ENCODE measurements at regions not wholly inside any gene's neighbourhood (a gene's known extent, or its start where the extent isn't known, plus 50 kb on each side); places are given as distances from the start of the nearest gene placed in this dataset.

DNA sequence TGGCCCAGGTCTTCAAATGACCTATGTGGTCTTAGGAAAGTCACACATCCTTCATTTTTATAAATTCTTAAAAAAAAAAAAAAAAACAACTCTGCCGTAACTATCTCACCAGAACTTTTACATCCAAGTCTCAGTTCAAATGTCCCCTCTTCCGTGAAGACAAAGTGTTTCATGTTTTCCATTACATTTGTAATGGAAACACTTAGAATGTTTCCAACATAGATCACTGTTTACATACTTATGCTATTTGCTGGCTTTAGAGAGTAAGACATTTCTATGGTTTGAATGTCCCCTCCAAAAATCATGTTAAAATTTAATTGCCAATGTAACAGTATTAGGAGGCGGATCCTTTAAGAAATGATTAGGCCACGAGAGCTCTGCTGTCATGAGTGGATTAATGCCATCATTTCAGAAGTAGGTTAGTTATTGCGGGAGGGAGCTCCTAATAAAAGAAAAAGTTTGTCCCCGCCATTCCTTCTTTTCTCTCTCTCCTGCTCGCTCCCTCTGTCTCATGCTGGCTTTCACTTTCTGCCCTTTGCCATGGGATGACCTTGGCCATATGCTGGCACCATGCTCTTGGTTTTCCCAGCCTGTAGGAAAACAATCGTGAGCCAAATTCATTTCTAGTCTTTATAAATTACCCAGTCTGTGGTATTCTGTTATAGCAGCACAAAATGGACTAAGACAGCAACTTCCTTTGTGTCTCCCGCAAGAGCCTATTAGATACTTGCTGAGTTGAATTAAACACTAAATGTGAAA, 887.8 kb upstream of the SOX9 start:
- H2AFZ ChIP-seq (ENCODE audit: low read length): no peak overlapping the region
- H4K20me1 ChIP-seq (ENCODE audit: insufficient read depth, low read length): no peaks in the 10 kb centered on the region
- H3K4me2 ChIP-seq (ENCODE audit: low read length): no peak overlapping the region
- no peak overlapping the region for H3K9ac ChIP-seq (ENCODE audit: low read length)
- no peak overlapping the region for H3K27ac ChIP-seq (ENCODE audit: low read depth, low read length, poor library complexity, severe bottlenecking)
- H3K4me3 ChIP-seq (ENCODE audit: low read depth, low read length, poor library complexity, severe bottlenecking): no peak overlapping the region
- H3F3A ChIP-seq (ENCODE audit: insufficient read depth, low read length): no peaks in the 10 kb centered on the region
- no peaks in the 10 kb centered on the region for H3K9me3 ChIP-seq (ENCODE audit: low read length)
- H3K79me2 ChIP-seq (ENCODE audit: insufficient read depth, low read length): no peaks in the 10 kb centered on the region
- H3K36me3 ChIP-seq (ENCODE audit: insufficient read depth, low read length): no peaks in the 10 kb centered on the region
- H3K9me2 ChIP-seq (ENCODE audit: low read depth, low read length): no peaks in the 10 kb centered on the region
- H3K4me1 ChIP-seq (ENCODE audit: insufficient read depth, low read length, severe bottlenecking): no peaks in the 10 kb centered on the region
- H3K27me3 ChIP-seq (ENCODE audit: insufficient read depth, low read length): no peaks in the 10 kb centered on the region
- no peak for TF ChIP-seq EZH2 (IDR thresholded peaks at IDR 0.05; ENCODE audit: borderline replicate concordance, low read length)
- TF ChIP-seq, protein P1, sequence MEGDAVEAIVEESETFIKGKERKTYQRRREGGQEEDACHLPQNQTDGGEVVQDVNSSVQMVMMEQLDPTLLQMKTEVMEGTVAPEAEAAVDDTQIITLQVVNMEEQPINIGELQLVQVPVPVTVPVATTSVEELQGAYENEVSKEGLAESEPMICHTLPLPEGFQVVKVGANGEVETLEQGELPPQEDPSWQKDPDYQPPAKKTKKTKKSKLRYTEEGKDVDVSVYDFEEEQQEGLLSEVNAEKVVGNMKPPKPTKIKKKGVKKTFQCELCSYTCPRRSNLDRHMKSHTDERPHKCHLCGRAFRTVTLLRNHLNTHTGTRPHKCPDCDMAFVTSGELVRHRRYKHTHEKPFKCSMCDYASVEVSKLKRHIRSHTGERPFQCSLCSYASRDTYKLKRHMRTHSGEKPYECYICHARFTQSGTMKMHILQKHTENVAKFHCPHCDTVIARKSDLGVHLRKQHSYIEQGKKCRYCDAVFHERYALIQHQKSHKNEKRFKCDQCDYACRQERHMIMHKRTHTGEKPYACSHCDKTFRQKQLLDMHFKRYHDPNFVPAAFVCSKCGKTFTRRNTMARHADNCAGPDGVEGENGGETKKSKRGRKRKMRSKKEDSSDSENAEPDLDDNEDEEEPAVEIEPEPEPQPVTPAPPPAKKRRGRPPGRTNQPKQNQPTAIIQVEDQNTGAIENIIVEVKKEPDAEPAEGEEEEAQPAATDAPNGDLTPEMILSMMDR (IDR thresholded peaks at IDR 0.05; ENCODE audit: low read length): no peak

DNA sequence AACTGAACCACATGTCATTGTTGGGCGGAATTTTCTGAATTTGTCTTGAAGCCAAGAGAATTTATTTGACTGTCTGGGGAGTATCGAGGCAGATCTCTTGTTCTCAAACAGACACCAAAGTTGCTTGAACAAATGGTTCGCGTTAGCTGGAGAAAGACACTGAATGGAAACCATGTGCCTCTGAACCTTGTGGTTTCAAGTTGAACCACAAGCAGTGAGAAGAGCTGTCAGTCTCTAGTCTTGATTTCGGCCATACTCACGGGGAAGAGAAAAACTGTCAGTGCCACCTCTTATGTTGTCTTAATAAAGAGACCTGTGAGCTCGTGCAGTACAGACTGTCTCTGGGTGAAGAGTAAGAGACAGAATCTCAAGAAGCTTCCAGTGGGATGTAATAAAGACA, 886.5 kb upstream of the SOX9 start:
- Histone ChIP-seq H3K4me2 (ENCODE audit: low read length) (no peak overlapping the region), H3K9me2 (ENCODE audit: low read depth, low read length) (no peaks in the 10 kb centered on the region), H3K27me3 (ENCODE audit: insufficient read depth, low read length) (no peaks in the 10 kb centered on the region), H3K9me3 (ENCODE audit: low read length) (no peaks in the 10 kb centered on the region), H3K27ac (ENCODE audit: low read depth, low read length, poor library complexity, severe bottlenecking) (no peak overlapping the region), H3K9ac (ENCODE audit: low read length) (no peak overlapping the region), H2AFZ (ENCODE audit: low read length) (no peak overlapping the region), H3K36me3 (ENCODE audit: insufficient read depth, low read length) (no peaks in the 10 kb centered on the region), H3F3A (ENCODE audit: insufficient read depth, low read length) (no peaks in the 10 kb centered on the region), H3K4me3 (ENCODE audit: low read depth, low read length, poor library complexity, severe bottlenecking) (no peak overlapping the region), H3K4me1 (ENCODE audit: insufficient read depth, low read length, severe bottlenecking) (no peaks in the 10 kb centered on the region), H3K79me2 (ENCODE audit: insufficient read depth, low read length) (no peaks in the 10 kb centered on the region), H4K20me1 (ENCODE audit: insufficient read depth, low read length) (no peaks in the 10 kb centered on the region)
- no peak for TF ChIP-seq EZH2 (IDR thresholded peaks at IDR 0.05; ENCODE audit: borderline replicate concordance, low read length)
- TF ChIP-seq, protein P1 (IDR thresholded peaks at IDR 0.05; ENCODE audit: low read length): no peak

DNA sequence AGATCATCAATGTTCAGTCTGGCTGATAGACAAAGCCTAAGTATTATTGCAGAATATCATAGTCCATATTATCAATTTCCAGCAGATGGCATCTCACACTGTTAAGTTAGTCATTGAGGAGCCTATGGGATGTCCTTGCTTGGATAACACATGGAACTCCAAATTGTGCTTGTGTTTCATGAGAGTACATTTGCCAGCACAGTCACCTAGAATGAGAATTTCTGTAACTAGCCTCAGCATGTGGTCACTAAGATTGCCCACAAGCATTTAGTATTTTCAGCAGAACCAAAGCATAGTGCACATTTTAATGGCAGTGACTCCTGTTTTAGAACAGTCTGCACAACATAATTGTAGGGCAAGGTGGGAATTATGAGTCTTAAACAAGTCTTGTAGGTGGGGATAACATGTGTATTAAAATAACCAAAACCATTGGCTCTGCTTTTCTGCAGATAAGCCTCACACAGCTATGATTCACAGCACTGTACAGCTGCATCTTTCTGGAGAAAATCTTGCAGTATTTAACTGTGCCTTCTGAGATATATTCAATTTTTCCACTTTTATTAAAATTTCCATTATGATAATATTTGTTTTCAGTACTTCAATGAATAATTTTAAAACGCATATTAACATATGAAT, 882.8 kb upstream of the SOX9 start:
- Histone ChIP-seq H3K4me3 (ENCODE audit: low read depth, low read length, poor library complexity, severe bottlenecking) (no peak overlapping the region), H3K4me2 (ENCODE audit: low read length) (no peak overlapping the region), H2AFZ (ENCODE audit: low read length) (no peak overlapping the region), H3K9me3 (ENCODE audit: low read length) (no peaks in the 10 kb centered on the region), H3K9ac (ENCODE audit: low read length) (no peak overlapping the region), H3K27ac (ENCODE audit: low read depth, low read length, poor library complexity, severe bottlenecking) (no peak overlapping the region), H3K79me2 (ENCODE audit: insufficient read depth, low read length) (no peaks in the 10 kb centered on the region), H3K27me3 (ENCODE audit: insufficient read depth, low read length) (no peaks in the 10 kb centered on the region), H3K9me2 (ENCODE audit: low read depth, low read length) (no peaks in the 10 kb centered on the region), H3F3A (ENCODE audit: insufficient read depth, low read length) (no peaks in the 10 kb centered on the region), H4K20me1 (ENCODE audit: insufficient read depth, low read length) (no peaks in the 10 kb centered on the region), H3K36me3 (ENCODE audit: insufficient read depth, low read length) (no peaks in the 10 kb centered on the region), H3K4me1 (ENCODE audit: insufficient read depth, low read length, severe bottlenecking) (no peaks in the 10 kb centered on the region)
- TF ChIP-seq EZH2 (IDR thresholded peaks at IDR 0.05; ENCODE audit: borderline replicate concordance, low read length): no peak
- TF ChIP-seq, protein P1 (IDR thresholded peaks at IDR 0.05; ENCODE audit: low read length): no peak

Measured in OCI-LY1 (cell line).